Mesenchymal stem cell (in vitro differentiated cells and primary cell): ENCODE measurements at regions not wholly inside any gene's neighbourhood (a gene's known extent, or its start where the extent isn't known, plus 50 kb on each side); places are given as distances from the start of the nearest gene placed in this dataset.

Experiments
- DNase-seq: peaks from one replicate; pipeline ENCODE4 v3.0.0-alpha.2; 2013
- H2AFZ ChIP-seq: one replicate; pipeline ENCODE4 v1.6.1; 2013; ENCODE audit warnings: low read depth, mild to moderate bottlenecking, control low read depth, inconsistent platforms, low read length, moderate library complexity
- H2AK5ac ChIP-seq: 2 replicates; pipeline ENCODE4 v1.6.1; 2013; ENCODE audit warnings: low read length, moderate library complexity, mild to moderate bottlenecking, inconsistent platforms; ENCODE audit not compliant: severe bottlenecking
- H2BK120ac ChIP-seq: one replicate; pipeline ENCODE4 v1.6.1; 2013; ENCODE audit warnings: low read depth, mild to moderate bottlenecking, inconsistent platforms, low read length, moderate library complexity
- H2BK12ac ChIP-seq, 2 experiments: one replicate each; pipeline ENCODE4 v1.6.1; 2013; ENCODE audit warnings: inconsistent platforms in 2 of 2, low read length in 2 of 2, mild to moderate bottlenecking in 2 of 2, moderate library complexity in 2 of 2, control low read depth in 1 of 2
- H2BK15ac ChIP-seq: one replicate; pipeline ENCODE4 v1.6.1; 2013; ENCODE audit warnings: mild to moderate bottlenecking, low read depth, inconsistent platforms; ENCODE audit not compliant: poor library complexity, severe bottlenecking
- H2BK5ac ChIP-seq: 2 replicates; pipeline ENCODE4 v1.6.1; 2013; ENCODE audit warnings: low read depth, mild to moderate bottlenecking, low read length, control low read depth, inconsistent platforms; ENCODE audit not compliant: poor library complexity, severe bottlenecking
- H3K14ac ChIP-seq, 2 experiments: one replicate each; pipeline ENCODE4 v1.6.1; 2013; ENCODE audit warnings: inconsistent platforms in 2 of 2, low read length in 2 of 2, control low read depth in 1 of 2, mild to moderate bottlenecking in 1 of 2, moderate library complexity in 1 of 2
- H3K18ac ChIP-seq, 2 experiments: one replicate each; pipeline ENCODE4 v1.6.1; 2013; ENCODE audit warnings: inconsistent platforms in 2 of 2, low read length in 2 of 2, control low read depth in 1 of 2, low read depth in 1 of 2, mild to moderate bottlenecking in 1 of 2
- H3K23ac ChIP-seq, 2 experiments: one replicate each; pipeline ENCODE4 v1.6.1; 2013; ENCODE audit warnings: inconsistent platforms in 2 of 2, low read length in 2 of 2, mild to moderate bottlenecking in 2 of 2, moderate library complexity in 2 of 2, control low read depth in 1 of 2
- H3K27ac ChIP-seq: 2 replicates; pipeline ENCODE4 v1.5.1; 2013; ENCODE audit warnings: mild to moderate bottlenecking, moderate library complexity, low read length, control low read depth, inconsistent platforms; ENCODE audit not compliant: poor library complexity, severe bottlenecking
- H3K27me3 ChIP-seq, 2 experiments: 2 replicates each; pipeline versions ENCODE4 v1.6.1 to v1.7.0; 2013; ENCODE audit warnings: low read length in 2 of 2, mild to moderate bottlenecking in 2 of 2, moderate library complexity in 2 of 2, control low read depth in 1 of 2, inconsistent platforms in 1 of 2; ENCODE audit not compliant: control insufficient read depth in 1 of 2, insufficient read depth in 1 of 2
- H3K36me3 ChIP-seq, 2 experiments: 2 replicates each; pipeline versions ENCODE4 v1.6.1 to v1.7.0; 2013; ENCODE audit warnings: low read length in 2 of 2, control low read depth in 1 of 2, inconsistent platforms in 1 of 2, low read depth in 1 of 2, mild to moderate bottlenecking in 1 of 2; ENCODE audit not compliant: insufficient read depth in 2 of 2, control insufficient read depth in 1 of 2
- H3K4ac ChIP-seq, 2 experiments: one replicate each; pipeline ENCODE4 v1.6.1; 2013; ENCODE audit warnings: inconsistent platforms in 2 of 2, low read length in 2 of 2, mild to moderate bottlenecking in 2 of 2, moderate library complexity in 2 of 2, control low read depth in 1 of 2, low read depth in 1 of 2
- H3K4me1 ChIP-seq: 2 replicates; pipeline ENCODE4 v1.6.1; 2013; ENCODE audit warnings: low read depth, low read length, control low read depth; ENCODE audit not compliant: control insufficient read depth, insufficient read depth
- H3K4me2 ChIP-seq: 2 replicates; pipeline ENCODE4 v1.6.1; 2013; ENCODE audit warnings: low read length, mild to moderate bottlenecking, inconsistent platforms; ENCODE audit not compliant: poor library complexity, severe bottlenecking
- H3K4me3 ChIP-seq, 2 experiments: 2 replicates each; pipeline versions ENCODE4 v1.5.1 to v1.7.0; 2013; ENCODE audit warnings: low read length in 2 of 2, mild to moderate bottlenecking in 2 of 2, control low read depth in 1 of 2, low read depth in 1 of 2; ENCODE audit not compliant: insufficient read depth in 1 of 2
- H3K79me1 ChIP-seq: replicated peaks from 2 replicates; pipeline ENCODE4 v1.6.1; 2013; ENCODE audit warnings: mild to moderate bottlenecking, control low read depth, low read length, inconsistent platforms; ENCODE audit not compliant: poor library complexity, severe bottlenecking
- H3K9ac ChIP-seq: 2 replicates; pipeline ENCODE4 v1.7.0; 2013; ENCODE audit warnings: mild to moderate bottlenecking, low read length, moderate library complexity
- H3K9me3 ChIP-seq: 2 replicates; pipeline ENCODE4 v1.7.0; 2013; ENCODE audit warnings: mild to moderate bottlenecking, low read length; ENCODE audit not compliant: control insufficient read depth
- H4K8ac ChIP-seq: one replicate; pipeline ENCODE4 v1.6.1; 2013; ENCODE audit warnings: inconsistent platforms, mild to moderate bottlenecking, low read length, moderate library complexity
- H4K91ac ChIP-seq: one replicate; pipeline ENCODE4 v1.6.1; 2013; ENCODE audit warnings: mild to moderate bottlenecking, low read length, inconsistent platforms
- WGBS: methylation state at CpG from one replicate; pipeline ENCODE4 v1.1.7; 2013; ENCODE audit warnings: mixed read lengths; 5-methylcytosine and 5-hydroxymethylcytosine counted together

GRCh38 chr4:86542319-86543027, 51.6 kb upstream of the PTPN13 start:
- 71% methylated on average over 4 of the region's 4 CpGs for WGBS
- Histone ChIP-seq H3K4ac (no peak overlapping the region), H3K9me3 (no peaks in the 10 kb centered on the region), H3K27me3 (peaks cover 0 to 5% of the 10 kb centered on the region in 2 experiments), H2BK15ac (no peak overlapping the region), H2BK12ac (no peak overlapping the region), H3K9ac (no peak overlapping the region), H3K4me1 (peaks cover 4% of the 10 kb centered on the region), H3K18ac (no peak overlapping the region), H3K4me2 (no peak overlapping the region), H2AFZ (no peak overlapping the region), H4K91ac (no peak overlapping the region), H3K14ac (peak overlapping the region in 1 of 2 experiments; percentile 91), H3K4me3 (no peak overlapping the region), H3K23ac (no peak overlapping the region), H2BK120ac (no peak overlapping the region), H3K36me3 (peaks cover 0 to 5% of the 10 kb centered on the region in 2 experiments), H4K8ac (no peak overlapping the region), H2AK5ac (peak overlapping the region; percentile 19), H3K79me1 (peaks cover 3% of the 10 kb centered on the region), H2BK5ac (no peak overlapping the region), H3K27ac (no peak overlapping the region)
- no peak for DNase-seq

GRCh38 chr4:86543080-86543479, 51.0 kb upstream of the PTPN13 start:
- DNase-seq: no peak
- H2BK5ac ChIP-seq: no peak overlapping the region
- H3K9ac ChIP-seq: no peak overlapping the region
- H3K27ac ChIP-seq: no peak overlapping the region
- no peak overlapping the region for H2BK120ac ChIP-seq
- H3K4me3 ChIP-seq: no peak overlapping the region
- no peak overlapping the region for H3K4me2 ChIP-seq
- H3K79me1 ChIP-seq: peaks cover 3% of the 10 kb centered on the region
- no peak overlapping the region for H3K18ac ChIP-seq
- peaks cover 0 to 5% of the 10 kb centered on the region in 2 experiments for H3K27me3 ChIP-seq
- no peak overlapping the region for H4K91ac ChIP-seq
- H3K23ac ChIP-seq: no peak overlapping the region
- no peak overlapping the region for H2AFZ ChIP-seq
- peaks cover 0 to 9% of the 10 kb centered on the region in 2 experiments for H3K36me3 ChIP-seq
- H4K8ac ChIP-seq: no peak overlapping the region
- no peaks in the 10 kb centered on the region for H3K9me3 ChIP-seq
- H2AK5ac ChIP-seq: no peak overlapping the region
- no peak overlapping the region for H3K4ac ChIP-seq
- H3K4me1 ChIP-seq: peaks cover 4% of the 10 kb centered on the region
- no peak overlapping the region for H2BK15ac ChIP-seq
- WGBS: 71% methylated on average over 3 of the region's 3 CpGs
- H2BK12ac ChIP-seq: no peak overlapping the region
- no peak overlapping the region for H3K14ac ChIP-seq

DNA sequence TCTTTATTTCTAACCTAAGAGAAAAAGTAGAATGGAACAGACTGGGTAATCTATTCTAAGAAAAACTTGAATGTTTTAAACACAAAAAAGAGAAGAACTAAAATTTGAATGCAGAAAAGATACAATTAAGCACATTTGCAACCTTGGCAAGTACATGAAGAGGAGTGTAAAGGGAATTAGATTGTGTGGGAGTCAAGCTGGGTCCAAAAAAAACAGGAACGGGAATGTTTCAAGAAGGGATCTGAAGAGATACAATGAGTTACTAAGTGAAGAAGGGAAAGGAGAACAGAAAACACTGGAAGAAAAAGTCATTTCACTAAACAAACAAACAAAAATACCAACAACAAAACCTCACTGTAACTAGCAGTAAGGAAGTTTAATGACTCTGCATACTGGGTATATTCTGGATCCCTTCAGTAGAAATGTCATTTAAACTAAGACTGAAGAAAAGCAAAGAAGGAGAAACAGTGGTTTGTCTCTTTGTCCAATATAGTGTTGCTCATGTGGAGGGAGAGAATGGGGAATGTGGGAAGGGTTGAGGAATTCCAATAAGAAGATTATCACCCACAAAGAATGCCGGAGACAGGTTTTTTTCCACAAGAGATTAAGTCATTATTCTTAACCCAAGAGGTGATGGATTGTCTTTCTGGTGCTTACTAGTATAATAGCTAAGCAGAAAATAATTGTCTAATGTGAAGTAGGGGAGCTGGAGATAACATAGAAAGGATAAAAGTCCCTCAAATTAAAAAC, 50.4 kb upstream of the PTPN13 start:
- Histone ChIP-seq H2AK5ac (no peak overlapping the region), H2BK5ac (no peak overlapping the region), H3K36me3 (peaks cover 0 to 10% of the 10 kb centered on the region in 2 experiments), H3K4me2 (no peak overlapping the region), H3K14ac (no peak overlapping the region), H2BK15ac (no peak overlapping the region), H3K4me1 (peaks cover 4% of the 10 kb centered on the region), H3K9me3 (no peaks in the 10 kb centered on the region), H3K4me3 (no peak overlapping the region), H2AFZ (no peak overlapping the region), H3K23ac (no peak overlapping the region), H2BK12ac (no peak overlapping the region), H3K9ac (no peak overlapping the region), H4K91ac (no peak overlapping the region), H3K27ac (peak overlapping the region; percentile 66), H3K79me1 (peaks cover 3% of the 10 kb centered on the region), H2BK120ac (no peak overlapping the region), H3K18ac (no peak overlapping the region), H3K27me3 (peaks cover 0 to 5% of the 10 kb centered on the region in 2 experiments), H4K8ac (no peak overlapping the region), H3K4ac (no peak overlapping the region)
- 71% methylated on average over 1 of the region's 2 CpGs for WGBS
- peak; percentile 48 for DNase-seq

- no peak overlapping the region for H3K4ac ChIP-seq
- no peak overlapping the region for H3K9ac ChIP-seq
- H3K4me3 ChIP-seq: no peak overlapping the region
- H2AK5ac ChIP-seq: no peak overlapping the region
- no peak overlapping the region for H2BK5ac ChIP-seq
- no peak overlapping the region for H3K18ac ChIP-seq
- peak overlapping the region; percentile 41 for H3K27ac ChIP-seq
- H3K27me3 ChIP-seq: peaks cover 0 to 5% of the 10 kb centered on the region in 2 experiments
- H3K36me3 ChIP-seq: peaks cover 0 to 10% of the 10 kb centered on the region in 2 experiments
- H3K14ac ChIP-seq: no peak overlapping the region
- no peak overlapping the region for H2AFZ ChIP-seq
- H3K79me1 ChIP-seq: peaks cover 3% of the 10 kb centered on the region
- no peak overlapping the region for H2BK12ac ChIP-seq
- no peaks in the 10 kb centered on the region for H3K9me3 ChIP-seq
- DNase-seq: peak; percentile 30
- H4K8ac ChIP-seq: no peak overlapping the region
- H3K23ac ChIP-seq: no peak overlapping the region
- no peak overlapping the region for H2BK15ac ChIP-seq
- no peak overlapping the region for H3K4me2 ChIP-seq
- no peak overlapping the region for H4K91ac ChIP-seq
- H2BK120ac ChIP-seq: no peak overlapping the region
- WGBS: no CpG with 5 or more reads among the region's 2 CpGs
- H3K4me1 ChIP-seq: peaks cover 4% of the 10 kb centered on the region
These were observed 49.7 kb upstream of the PTPN13 start for GRCh38 chr4:86544310-86544966.
